Ovary (tissue), 7 donors: ENCODE measurements at regions not wholly inside any gene's neighbourhood (a gene's known extent, or its start where the extent isn't known, plus 50 kb on each side); places are given as distances from the start of the nearest gene placed in this dataset.

Experiments
- DNase-seq, 5 donors: peaks; one replicate each; pipeline ENCODE4 v3.0.0-alpha.2; 2019 to 2020
- H3K27ac ChIP-seq, 2 donors: fragments of 200-600 bp; one replicate each; pipeline versions ENCODE4 v1.5.1 to v1.8.0; 2019 to 2022
- H3K27me3 ChIP-seq: fragments of 200-600 bp; one replicate; pipeline ENCODE4 v1.8.0; 2022
- H3K36me3 ChIP-seq: fragments of 200-600 bp; sonication (generic); one replicate; pipeline ENCODE4 v1.5.1; 2019
- H3K4me1 ChIP-seq: one replicate; pipeline ENCODE4 v1.8.1; 2013; ENCODE audit warnings: mild to moderate bottlenecking, moderate library complexity; ENCODE audit not compliant: insufficient read depth
- H3K4me3 ChIP-seq: fragments of 200-600 bp; sonication (generic); one replicate; pipeline ENCODE4 v1.5.1; 2017
- H3K9me3 ChIP-seq, 2 donors: fragments of 200-600 bp in 1 of 2; sonication (generic) in 1 of 2; one replicate each; pipeline versions ENCODE4 v1.5.1 to v1.8.1; 2013 to 2019; ENCODE audit warnings: mild to moderate bottlenecking in 1 of 2, moderate library complexity in 1 of 2
- CTCF ChIP-seq, 3 donors: fragments of 450-650 bp in 2 of 3; fragments of 200-600 bp in 1 of 3; IDR thresholded peaks; one replicate each; pipeline versions ENCODE4 v1.5.1 to v1.8.0; 2016 to 2022; ENCODE audit warnings: antibody characterized with exemption in 3 of 3, mild to moderate bottlenecking in 1 of 3
- EP300 ChIP-seq: sonication (generic); formaldehyde crosslinking; IDR thresholded peaks from one replicate; pipeline ENCODE4 v1.6.1; 2017; ENCODE audit warnings: antibody characterized with exemption
- POLR2A ChIP-seq: fragments of 450-650 bp; IDR thresholded peaks from one replicate; pipeline ENCODE4 v1.6.1; 2017; ENCODE audit warnings: antibody characterized with exemption, mild to moderate bottlenecking, moderate library complexity
- WGBS, 3 donors: extraction: QIAGEN DNeasy Blood & Tissue Kit in 1 of 3; methylation state at CpG; one replicate each; pipeline versions ENCODE4 v1.1.5 to v1.1.7; 2013 to 2017; 5-methylcytosine and 5-hydroxymethylcytosine counted together
- intact Hi-C, 4 donors: fragments of 100-400 bp; cut with DNase I; formaldehyde crosslinking; loops; one replicate each; pipeline versions ENCODE4 v1.11.0 to v1.15.1; 2022 to 2023
- donor health status: DM: no; HTN: no; CAD: no; lungs with moderate emphysema.
- donor health status: DM: no; HTN: no; CAD: no.
- donor health status: Bipolar disorder and iron deficiency.
- donor health status: DM: no; HTN: no; CAD: no.
- donor health status: DM: yes; HTN: yes; CAD: no.

GRCh38 chr4:140211161-140211560 is 57.2 kb upstream of the MAML3 start:
- H3K4me3 ChIP-seq = no peak overlapping the region
- H3K9me3 ChIP-seq = no peaks in the 10 kb centered on the region
- no peaks in the 10 kb centered on the region for H3K4me1 ChIP-seq
- no peak for DNase-seq
- TF ChIP-seq POLR2A = no peak
- no peak for TF ChIP-seq CTCF (IDR thresholded peaks at IDR 0.05)
- no peak for TF ChIP-seq EP300
- no peak overlapping the region for H3K27ac ChIP-seq
- intact Hi-C loops = no loop called here
- no peaks in the 10 kb centered on the region for H3K27me3 ChIP-seq
- no peaks in the 10 kb centered on the region for H3K36me3 ChIP-seq

GRCh38 chr4:140208921-140209320 is 54.9 kb upstream of the MAML3 start:
- no peaks in the 10 kb centered on the region for H3K27me3 ChIP-seq
- intact Hi-C loops = no loop called here
- no peaks in the 10 kb centered on the region for H3K9me3 ChIP-seq
- no peak overlapping the region for H3K4me3 ChIP-seq
- WGBS, 3 donors = 92 to 96% (median 96%) methylated on average over 1 of the region's 1 CpG
- H3K27ac ChIP-seq = no peak overlapping the region
- no peaks in the 10 kb centered on the region for H3K4me1 ChIP-seq
- no peak for DNase-seq
- no peak for TF ChIP-seq EP300
- TF ChIP-seq POLR2A = no peak
- no peak for TF ChIP-seq CTCF (IDR thresholded peaks at IDR 0.05)
- H3K36me3 ChIP-seq = no peaks in the 10 kb centered on the region
